Skeletal muscle cell (primary cell): ENCODE measurements at regions not wholly inside any gene's neighbourhood (a gene's known extent, or its start where the extent isn't known, plus 50 kb on each side); places are given as distances from the start of the nearest gene placed in this dataset.

ENCODE experiments used
- DNase-seq: peaks from one replicate; pipeline ENCODE4 v3.0.0-alpha.2; 2010; ENCODE audit warnings: low read depth
- H3K4me3 ChIP-seq: 2 replicates; pipeline ENCODE4 v1.5.1; 2011; ENCODE audit warnings: low read depth, mild to moderate bottlenecking, control low read depth, low read length, moderate library complexity

- no peak for DNase-seq
- no peak overlapping the region for H3K4me3 ChIP-seq
These were observed 61.8 kb upstream of the PTPRD start for GRCh38 chr9:10674586-10674985.

DNA sequence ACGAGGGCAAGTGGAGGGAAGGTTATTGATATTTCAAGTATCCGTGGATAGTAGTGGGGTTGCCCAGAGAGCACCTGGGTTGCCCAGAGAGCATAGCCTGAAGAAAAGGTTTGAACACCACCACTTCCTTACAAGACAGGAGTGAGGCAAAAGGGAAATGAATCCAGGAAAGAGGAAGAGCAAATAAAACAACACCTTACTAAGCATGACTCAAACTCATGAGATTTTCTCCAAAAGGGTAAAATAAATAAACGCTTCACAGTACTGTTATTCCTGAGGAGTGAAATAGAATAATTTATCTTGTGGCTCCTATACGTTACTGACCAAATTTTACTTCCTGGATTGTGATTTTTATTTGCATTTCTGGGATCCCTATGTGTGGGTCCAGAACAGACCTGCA, 65.2 kb upstream of the PTPRD start:
- DNase-seq: no peak
- no peak overlapping the region for H3K4me3 ChIP-seq

DNA sequence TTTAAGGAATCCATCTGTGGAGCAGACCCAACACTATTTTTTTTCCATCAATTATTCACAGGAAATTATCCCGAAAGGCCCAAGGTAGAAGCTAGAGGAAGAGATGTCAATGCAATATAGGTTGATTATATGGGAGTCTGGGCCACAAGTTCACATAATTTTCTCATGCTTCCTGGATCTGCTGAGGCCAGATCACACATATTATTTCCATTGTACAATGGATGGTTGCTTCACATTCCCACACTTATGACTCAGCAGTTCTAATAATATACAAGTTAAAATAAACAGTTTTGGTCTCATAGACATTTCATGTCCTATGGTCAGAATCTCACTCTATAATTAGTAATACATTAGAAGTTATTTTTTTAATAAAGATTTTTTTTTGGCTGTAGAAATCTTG, 66.0 kb upstream of the PTPRD start:
- no peak for DNase-seq
- no peak overlapping the region for H3K4me3 ChIP-seq

GRCh38 chr9:10686943-10687342, 74.1 kb upstream of the PTPRD start:
- DNase-seq: no peak
- no peak overlapping the region for H3K4me3 ChIP-seq

- no peak overlapping the region for H3K4me3 ChIP-seq
- no peak for DNase-seq
These were observed 77.7 kb upstream of the PTPRD start for GRCh38 chr9:10690546-10690945.

- no peak for DNase-seq
- no peak overlapping the region for H3K4me3 ChIP-seq
These were observed 84.2 kb upstream of the PTPRD start for GRCh38 chr9:10697044-10697443.

DNA sequence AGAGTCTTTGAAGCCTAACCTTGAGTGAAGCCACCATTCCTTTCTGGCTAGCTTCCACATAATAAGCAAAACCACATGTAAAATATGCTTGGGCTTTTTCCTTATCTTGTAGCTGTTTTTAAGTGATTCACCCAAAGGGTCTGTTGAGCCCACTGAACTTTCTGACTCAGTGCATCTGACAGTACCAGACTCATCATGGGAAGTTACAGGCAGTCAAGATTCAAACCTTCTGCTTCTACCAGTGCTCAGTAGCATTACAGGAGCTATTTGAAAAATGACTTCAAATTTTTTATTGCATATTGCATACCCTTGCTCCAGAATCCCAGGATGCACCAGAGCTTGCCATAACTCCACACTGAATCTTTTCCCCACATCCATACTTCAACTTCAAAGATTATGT, 87.5 kb upstream of the PTPRD start:
- H3K4me3 ChIP-seq: no peak overlapping the region
- DNase-seq: no peak

DNA sequence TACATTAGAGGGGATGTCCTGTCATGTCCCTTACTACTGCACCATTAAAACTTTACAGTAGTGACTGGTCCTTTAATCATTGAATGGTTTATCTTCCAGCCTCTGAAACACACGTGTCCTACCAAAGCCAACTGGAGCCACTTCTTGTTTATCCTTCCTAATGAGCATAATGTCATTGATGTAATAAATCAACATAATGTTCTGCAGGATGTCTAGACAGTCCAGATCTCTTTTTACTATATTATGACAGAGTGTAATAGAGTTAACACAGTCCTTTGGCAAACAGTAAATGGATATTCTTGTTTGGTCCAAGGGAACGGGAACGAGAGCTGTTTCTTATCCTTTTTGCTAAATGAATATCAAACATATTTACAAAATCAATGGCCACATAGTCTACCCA, 88.1 kb upstream of the PTPRD start:
- H3K4me3 ChIP-seq: no peak overlapping the region
- no peak for DNase-seq

GRCh38 chr9:10701906-10702305, 89.1 kb upstream of the PTPRD start:
- no peak overlapping the region for H3K4me3 ChIP-seq
- DNase-seq: no peak

- no peak for DNase-seq
These were observed 90.3 kb upstream of the PTPRD start for GRCh38 chr9:10703139-10703538.

DNA sequence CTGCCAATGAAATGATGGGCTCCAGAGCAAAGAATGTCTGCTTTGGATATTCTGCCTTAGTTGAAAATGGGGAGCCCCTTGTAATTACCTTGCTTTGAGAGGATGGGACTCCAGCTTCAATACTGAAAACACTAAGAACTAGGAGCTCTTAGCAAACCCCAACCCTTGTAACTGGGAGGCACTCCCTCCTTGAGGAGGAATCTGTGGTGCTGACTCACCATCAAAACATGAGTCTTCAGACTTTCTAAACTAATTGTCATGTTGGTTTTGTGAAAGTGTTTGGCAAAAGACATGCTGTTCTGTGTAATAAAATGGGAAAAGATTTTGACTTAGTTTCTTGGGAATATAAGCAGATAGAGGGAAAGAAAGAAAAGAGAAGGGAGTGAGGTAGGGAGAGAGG, 91.9 kb upstream of the PTPRD start:
- no peak for DNase-seq
- no peak overlapping the region for H3K4me3 ChIP-seq

More at GRCh38 chr9:10703139-10703538, 90.3 kb upstream of the PTPRD start:
- H3K4me3 ChIP-seq: no peak overlapping the region

DNA sequence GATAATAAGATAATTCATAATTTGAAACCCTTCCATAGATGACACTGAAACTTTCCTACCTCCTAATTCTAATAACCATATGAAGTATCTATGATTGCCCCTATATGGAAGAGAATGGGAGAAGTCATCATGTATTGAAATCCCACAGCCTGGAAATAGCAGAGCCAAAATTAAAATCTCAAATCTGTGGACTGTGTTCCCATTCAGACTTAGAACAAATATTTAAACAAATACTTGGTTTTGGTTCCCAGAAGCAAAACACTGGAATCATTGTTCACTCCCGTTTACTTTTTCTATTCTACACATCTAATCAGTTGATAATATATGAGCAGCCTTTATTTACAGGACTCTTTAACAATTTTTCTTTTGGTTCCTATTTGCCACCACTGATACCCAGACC, 92.6 kb upstream of the PTPRD start:
- H3K4me3 ChIP-seq: no peak overlapping the region
- no peak for DNase-seq

DNA sequence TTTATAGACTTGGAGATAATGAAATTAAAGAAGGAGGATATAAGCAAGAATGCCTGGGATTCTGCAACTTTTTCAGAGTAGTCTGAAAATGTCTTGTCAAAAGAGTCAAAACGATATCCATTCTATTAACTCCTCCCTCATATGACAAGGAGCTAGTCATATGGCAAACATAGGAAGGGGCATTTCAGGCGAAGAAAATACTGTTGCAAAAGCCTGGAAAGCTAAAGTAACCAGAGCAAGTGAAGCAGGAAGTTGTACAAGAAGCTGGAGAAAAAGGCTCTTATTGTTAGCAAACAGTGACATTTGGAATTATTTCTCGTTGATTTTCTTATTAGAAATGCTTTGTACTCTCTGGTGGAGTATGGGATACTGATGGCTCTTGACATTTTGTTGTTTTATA, 94.0 kb upstream of the PTPRD start:
- DNase-seq: no peak

DNA sequence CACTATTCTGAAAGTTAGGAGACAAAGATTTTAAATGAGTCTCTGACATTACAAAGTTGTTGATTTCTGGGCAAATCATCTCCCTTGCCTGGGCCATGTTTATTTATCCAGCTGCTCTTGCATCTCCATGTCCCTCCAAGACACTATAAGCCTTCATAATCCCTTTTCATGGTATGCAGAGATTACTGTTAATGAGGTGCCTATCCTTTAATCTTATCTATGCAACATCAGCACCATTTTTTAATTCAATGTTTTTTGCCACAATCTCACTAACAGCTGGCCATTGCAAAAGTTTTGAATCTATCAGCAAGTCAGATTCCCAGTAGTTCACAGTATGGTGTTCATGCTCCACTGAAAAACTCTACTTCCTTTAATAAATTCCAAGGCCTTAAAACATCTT, 108.5 kb upstream of the PTPRD start:
- H3K4me3 ChIP-seq: no peak overlapping the region
- no peak for DNase-seq

More for the DNA sequence above, 94.0 kb upstream of the PTPRD start:
- H3K4me3 ChIP-seq: no peak overlapping the region

- no peak overlapping the region for H3K4me3 ChIP-seq
- no peak for DNase-seq
These were observed 116.4 kb upstream of the PTPRD start for GRCh38 chr9:10729213-10729612.

- H3K4me3 ChIP-seq: no peak overlapping the region
- DNase-seq: no peak
These were observed 131.9 kb upstream of the PTPRD start for GRCh38 chr9:10744669-10745068.

- no peak overlapping the region for H3K4me3 ChIP-seq
- DNase-seq: no peak
These were observed 140.7 kb upstream of the PTPRD start for GRCh38 chr9:10753474-10753873.

- H3K4me3 ChIP-seq: no peak overlapping the region
- no peak for DNase-seq
These were observed 151.7 kb upstream of the PTPRD start for GRCh38 chr9:10764481-10764880.

DNA sequence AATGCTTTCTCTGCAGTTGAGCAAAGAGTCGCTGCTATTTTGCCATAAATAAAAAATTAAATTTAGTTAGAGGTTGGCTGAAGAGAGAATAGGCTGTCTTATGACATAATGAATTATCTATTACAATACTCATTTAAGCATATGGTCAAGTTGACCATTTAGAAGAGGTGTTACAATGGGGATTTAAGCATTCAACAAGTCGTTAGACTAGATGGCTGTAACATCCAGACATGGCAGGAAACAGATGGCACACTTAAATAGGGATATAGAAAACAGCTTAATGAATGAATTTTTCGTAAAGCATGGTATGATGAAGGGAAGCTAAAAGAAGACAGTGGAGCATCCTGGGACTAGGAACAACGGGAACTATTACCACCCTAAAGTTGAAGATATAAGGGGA, 160.3 kb upstream of the PTPRD start:
- H3K4me3 ChIP-seq: no peak overlapping the region
- DNase-seq: no peak

GRCh38 chr9:10774051-10774450, 161.2 kb upstream of the PTPRD start:
- no peak overlapping the region for H3K4me3 ChIP-seq
- no peak for DNase-seq

DNA sequence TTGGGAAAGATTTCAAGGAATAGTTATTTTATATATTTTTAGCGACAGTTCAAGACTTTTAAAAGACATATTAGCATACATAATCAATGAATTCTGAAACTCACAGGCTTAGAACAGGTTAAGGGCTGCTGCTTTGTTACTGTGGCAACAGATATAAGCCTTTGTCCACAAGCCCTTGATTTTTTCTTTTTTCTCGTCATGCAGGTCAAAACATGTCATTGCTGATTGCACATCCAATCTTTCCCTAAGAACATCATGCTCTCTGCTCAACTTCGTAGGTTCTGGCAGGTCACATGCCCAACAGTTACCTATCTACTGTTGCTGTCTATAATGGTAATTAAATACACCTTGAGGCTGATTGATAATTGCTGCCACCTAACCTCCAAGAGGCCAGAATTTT, 172.5 kb upstream of the PTPRD start:
- no peak overlapping the region for H3K4me3 ChIP-seq
- no peak for DNase-seq

DNA sequence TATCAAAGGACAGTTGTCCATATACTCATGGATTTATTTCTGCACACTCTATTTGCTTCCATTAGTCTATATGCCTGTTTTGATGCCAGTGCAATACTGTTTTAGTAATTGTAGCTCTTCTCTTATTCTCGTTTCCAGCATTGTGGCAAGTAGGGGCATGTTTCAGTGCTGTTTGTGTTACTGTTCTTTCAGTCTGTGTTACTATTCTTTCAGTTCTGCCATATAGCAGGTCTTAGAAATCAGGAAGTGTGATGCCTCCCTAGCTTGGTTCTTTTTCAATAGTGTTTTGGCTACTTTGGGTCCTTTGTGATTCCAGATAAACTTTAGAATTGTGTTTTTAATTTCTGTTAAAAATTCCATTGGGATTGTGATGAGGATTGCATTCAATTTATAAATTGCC, 180.5 kb upstream of the PTPRD start:
- H3K4me3 ChIP-seq: no peak overlapping the region
- no peak for DNase-seq
